Panc1 (cell line): ENCODE measurements at regions not wholly inside any gene's neighbourhood (a gene's known extent, or its start where the extent isn't known, plus 50 kb on each side); places are given as distances from the start of the nearest gene placed in this dataset.

ENCODE experiments used
- CTCF ChIP-seq: fragments of 450-650 bp; IDR thresholded peaks from 2 replicates; pipeline ENCODE4 v1.5.1; 2017; ENCODE audit warnings: mild to moderate bottlenecking
- POLR2AphosphoS5 ChIP-seq: IDR thresholded peaks from 2 replicates; pipeline ENCODE4 v1.6.1; 2012; ENCODE audit warnings: mild to moderate bottlenecking, low read depth, low read length, moderate library complexity
- TCF7L2 ChIP-seq: IDR thresholded peaks from 2 replicates; pipeline ENCODE4 v1.6.1; 2011; ENCODE audit warnings: mild to moderate bottlenecking, low read depth, low read length, inconsistent platforms

- TF ChIP-seq CTCF (no peak), POLR2AphosphoS5 (no peak), TCF7L2 (no peak)
These were observed 890.6 kb upstream of the CNTN5 start for GRCh38 chr11:98130117-98130625.
